Stimulated activated CD8-positive, alpha-beta memory T cell treated with anti-CD3 and anti-CD28 coated beads, Interleukin-15, amount 100 ng/mL, for 48 hours (primary cell): ENCODE measurements at regions not wholly inside any gene's neighbourhood (a gene's known extent, or its start where the extent isn't known, plus 50 kb on each side); places are given as distances from the start of the nearest gene placed in this dataset.

Experiments
- DNase-seq, 2 donors: peaks; one replicate each; pipeline ENCODE4 v3.0.0-alpha.2; 2020; ENCODE audit warnings: low read depth in 2 of 2

DNA sequence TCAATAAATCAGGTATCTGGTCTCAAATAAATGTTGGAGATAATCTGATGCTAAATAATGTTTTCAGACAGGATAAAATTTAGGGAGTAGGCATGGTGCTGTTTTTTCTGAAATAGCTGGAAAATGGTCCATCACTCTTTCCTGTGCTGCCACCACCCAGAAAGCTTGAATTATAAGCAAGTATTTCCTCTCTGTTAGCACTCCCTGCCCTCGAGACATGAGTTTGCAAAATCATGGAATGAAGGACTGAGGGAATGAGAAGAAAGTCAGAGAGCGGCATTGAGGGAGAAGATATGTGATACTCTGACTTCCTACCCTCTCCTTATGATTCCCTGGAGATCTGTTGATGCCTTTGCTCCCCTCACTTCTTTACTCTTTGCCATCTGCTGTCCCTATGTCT is 1095.7 kb downstream of the IGSF11 start:
- DNase-seq: no peak

DNA sequence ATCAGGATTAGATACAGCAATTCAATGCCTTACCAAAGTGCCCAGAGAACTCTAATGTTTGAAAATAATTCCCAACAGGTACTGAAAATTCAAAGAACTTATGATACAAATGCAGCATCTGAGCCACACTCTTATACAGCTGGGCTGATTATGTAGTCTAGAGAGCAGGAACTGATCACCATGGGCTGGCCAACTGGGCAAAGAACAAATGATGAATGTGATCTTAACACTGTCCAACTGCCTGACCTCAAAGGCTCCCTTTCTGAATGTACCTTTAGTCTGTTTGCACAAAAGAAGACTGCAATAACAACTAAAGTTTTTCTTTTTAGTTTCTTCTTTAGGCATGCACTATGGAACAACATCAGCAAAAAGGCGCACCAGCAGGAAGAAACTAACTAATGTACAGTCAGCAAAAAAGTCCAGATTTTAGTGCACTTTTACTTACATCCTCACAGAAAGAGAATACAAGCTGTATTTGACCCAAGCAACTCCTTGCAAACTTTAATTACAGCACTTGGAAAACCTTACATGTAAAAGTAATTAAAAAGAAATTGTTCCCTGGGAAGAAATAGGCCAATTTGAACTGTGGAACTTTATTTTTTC is 1095.1 kb downstream of the IGSF11 start:
- no peak for DNase-seq

DNA sequence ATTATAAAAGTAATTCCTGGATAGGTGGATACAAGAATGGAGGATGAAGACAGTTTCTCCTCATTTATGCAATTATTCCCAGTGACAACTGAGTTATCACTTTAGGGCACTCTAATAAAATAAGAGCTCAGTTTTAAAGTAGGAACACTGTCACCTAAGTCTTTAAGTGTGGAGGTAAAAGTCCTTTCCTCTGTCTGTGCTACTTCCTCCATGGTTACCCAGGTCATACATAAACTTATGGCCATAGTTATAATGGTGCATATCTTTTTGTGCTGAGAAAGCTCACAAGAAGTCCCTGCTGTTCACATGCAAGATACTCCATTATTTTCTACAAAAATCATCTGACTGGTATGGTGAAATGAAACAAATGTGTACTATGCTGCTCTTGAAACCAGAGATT is 1093.6 kb downstream of the IGSF11 start:
- DNase-seq: no peak

DNA sequence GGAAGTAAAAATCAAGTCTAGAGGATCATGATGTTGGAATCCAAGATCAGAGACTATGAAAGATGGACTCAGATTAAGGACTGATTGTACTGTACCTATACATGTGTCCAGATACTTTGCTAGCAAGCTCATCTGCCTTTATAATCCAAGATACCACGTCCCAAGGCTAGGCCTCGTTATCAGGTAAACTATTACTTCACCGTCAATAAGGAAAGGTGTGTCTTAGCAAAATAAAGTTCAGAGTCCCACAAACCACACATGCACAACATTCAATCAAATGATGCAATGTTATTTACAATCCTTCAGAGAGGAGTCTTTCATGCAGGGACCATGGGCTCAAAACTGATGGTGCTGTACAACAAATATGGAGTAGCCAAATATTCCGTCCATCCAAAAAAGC is 1092.9 kb downstream of the IGSF11 start:
- DNase-seq: no peak

DNA sequence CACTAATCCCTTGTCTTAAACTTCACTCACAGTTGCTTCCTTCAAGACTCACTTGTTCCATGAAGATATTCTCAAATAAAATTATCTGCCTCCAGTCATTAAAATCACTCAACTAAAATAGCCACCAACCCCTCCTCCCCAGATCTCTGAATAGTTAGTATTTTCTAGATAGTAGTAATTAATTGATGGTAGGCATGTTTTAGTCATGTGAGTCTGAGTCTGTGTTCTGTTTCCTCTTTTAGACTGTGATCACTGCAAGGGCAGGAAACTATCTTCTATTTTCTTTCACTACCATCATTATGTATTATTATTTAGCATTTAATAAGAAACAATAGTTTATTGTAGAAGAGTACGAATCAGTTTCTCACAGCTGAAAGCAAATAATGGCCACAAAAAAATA is 1080.5 kb downstream of the IGSF11 start:
- no peak for DNase-seq

DNA sequence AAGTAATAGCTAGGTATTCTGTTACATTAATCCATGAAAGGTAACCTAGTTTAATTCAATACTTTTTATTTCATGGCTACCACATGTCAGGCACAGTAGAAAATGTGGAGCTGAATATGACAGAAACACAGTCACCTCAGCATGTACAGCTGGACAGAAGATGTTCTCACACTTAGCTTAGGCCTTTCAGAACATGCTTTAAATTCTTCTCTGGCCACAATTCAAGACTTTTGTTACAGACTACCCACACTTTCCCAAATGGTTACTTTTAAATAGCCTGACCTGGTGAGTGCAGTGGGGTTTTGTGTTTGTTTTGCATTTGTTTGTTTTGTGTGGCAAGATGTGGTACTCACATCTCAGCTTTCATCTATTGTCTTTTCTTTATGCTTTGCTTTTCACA is 1079.5 kb downstream of the IGSF11 start:
- no peak for DNase-seq

DNA sequence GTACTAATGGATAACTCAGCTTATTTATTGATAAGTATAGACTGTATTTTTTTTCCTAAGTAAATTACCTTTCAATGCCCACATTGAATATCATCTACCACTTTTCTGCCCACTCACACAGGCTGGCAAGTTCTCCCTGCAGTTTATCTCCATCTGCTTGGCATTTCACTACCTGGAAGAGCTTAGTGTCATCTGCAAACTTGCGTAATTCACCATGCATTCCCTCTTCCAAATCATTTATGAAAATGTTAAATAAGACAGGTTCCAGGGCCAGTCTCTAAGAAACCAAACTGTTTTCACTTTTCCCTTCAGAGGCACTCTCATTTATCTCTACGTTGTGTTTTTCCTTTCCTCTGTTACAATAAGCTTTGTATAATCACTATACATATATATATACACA is 1076.6 kb downstream of the IGSF11 start:
- no peak for DNase-seq

DNA sequence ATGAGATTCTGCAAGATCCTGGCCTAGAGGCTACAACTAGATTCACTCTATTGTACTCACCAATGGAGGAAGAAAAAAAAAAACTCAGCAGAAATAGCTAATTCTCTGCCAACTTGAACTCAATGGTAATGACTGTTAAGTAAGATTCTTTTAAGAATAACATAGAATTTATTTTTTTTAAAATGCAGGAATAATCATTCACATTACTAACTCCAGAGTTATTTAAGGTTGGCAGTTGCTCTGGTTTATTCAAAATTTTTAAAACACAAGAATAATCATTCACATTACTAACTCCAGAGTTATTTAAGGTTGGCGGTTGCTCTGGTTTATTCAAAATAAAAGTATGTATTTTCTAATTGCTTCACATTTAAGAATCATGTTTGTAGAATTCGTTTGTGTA is 1071.9 kb downstream of the IGSF11 start:
- no peak for DNase-seq

DNA sequence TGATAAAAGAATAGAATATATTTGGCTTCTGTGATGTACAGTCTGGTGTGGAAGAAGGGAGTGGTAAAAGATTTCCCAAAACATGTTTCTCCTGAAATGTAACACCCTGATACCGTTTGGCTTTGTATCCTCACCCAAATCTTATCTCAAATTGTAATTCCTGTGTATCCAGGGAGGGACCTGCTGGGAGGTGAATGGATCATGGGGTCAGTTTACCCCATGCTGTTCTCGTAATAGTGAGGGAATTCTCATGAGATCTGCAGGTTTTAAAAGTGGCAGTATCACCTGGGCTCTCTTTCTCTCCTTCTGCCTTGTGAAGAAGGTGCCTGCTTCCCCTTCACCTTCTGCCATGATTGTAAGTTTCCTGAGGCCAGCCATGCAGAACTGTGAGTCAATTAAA is 1070.8 kb downstream of the IGSF11 start:
- DNase-seq: no peak

DNA sequence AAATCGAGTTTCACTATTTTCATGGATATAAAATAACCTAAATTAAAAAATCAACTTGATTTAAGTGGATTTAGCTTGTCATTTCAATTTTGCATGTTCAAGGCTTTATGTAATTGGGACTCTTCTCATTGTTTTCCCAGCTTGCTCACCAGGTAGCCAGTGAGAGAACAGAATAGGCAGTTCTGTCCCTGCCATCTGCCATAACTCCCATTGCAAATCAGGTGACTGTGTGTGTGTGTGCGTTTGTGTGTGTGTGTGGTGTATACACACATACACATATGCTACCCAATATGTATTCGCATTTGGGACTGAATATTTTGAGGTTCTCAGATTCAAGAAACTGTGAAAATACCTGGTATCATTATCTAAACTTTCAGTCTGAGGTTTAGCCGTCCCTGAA is 1069.8 kb downstream of the IGSF11 start:
- DNase-seq: no peak

DNA sequence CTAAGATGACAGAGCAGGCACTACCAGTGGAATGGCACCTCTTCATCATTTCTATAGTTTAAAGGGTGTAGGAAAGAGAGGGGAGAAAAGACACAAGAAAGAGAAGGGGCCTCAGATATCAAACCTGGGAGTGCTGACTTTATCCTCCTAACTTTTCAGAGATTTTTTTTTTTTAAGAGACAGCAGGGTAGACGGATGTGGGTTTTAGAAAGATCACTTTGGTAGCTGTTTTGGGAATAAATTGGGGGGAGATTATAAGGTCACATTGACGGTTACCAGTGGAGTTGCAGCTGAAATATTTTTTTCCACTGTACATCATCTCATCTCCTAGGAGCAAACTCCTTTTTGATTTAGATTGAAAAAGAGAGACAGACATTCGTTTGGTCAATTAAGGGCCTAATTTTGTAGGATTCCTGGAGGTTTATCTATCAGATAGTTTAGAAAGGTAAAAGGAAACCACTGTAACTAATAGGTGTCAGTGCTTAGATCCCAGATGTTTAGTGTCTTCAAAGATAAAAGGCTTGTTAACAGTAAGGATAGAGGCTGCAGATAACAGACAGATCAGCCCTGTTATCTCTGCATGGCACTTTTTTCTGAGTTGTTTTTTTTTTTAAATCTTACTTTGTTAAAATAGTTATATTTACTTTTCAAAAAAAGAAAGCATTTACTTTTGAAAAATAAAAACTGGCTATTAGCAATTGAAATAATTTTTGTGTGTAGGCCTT is 1057.0 kb downstream of the IGSF11 start:
- DNase-seq: no peak

DNA sequence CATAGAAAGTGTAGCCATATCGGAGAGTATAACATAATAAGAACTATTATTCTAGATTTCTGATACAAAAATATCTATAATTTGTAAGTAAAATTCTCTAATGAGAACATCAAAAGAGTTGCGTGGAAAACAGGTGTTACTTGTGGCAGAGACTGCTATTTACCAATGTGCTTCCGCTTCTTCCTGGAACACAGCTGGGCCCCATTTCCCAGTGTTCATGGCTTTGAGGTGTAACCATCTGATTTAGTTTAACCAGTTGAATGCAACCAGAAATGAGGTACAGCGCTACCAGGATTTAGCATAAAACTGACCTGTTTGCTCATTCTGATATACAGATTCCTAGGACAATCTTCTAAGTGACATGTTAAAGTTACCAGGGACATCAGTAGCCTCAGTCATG is 1055.2 kb downstream of the IGSF11 start:
- no peak for DNase-seq

DNA sequence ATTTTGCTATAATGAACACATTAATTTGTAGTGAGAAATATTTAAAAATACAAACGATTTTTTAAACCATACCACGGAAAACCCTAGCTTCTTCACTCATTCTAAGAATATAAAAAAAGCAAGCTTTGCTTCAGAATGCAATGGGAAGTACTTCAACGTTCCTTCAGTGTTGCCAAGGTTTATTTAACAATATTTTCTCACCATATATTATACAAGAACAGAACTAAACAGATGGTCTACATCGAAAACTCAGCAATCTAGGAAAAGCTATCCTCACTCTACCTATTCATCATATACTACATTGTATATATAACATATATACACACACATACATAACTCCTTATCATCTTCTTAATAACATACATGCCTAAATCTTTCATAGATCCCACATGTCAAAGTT is 1047.4 kb downstream of the IGSF11 start:
- no peak for DNase-seq

DNA sequence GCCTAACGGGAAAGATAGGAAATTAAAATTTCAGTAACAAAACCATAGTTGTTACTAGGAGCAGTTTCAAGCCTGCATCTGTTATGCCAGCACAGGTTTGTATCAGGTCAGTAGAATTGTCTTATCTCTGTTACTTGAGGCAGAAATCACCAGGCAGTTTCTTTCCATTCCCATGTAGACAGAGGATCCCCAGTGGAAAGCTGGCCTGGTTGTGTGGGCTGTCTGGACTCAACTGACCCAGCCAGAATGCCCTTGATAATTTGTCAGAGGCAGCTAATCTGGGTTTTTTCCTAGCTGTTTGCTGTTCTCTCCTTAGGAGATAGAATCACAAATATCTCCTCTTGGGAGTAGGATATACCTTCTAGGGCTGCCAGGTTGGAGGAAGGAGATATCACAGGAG is 1044.7 kb downstream of the IGSF11 start:
- DNase-seq: no peak

DNA sequence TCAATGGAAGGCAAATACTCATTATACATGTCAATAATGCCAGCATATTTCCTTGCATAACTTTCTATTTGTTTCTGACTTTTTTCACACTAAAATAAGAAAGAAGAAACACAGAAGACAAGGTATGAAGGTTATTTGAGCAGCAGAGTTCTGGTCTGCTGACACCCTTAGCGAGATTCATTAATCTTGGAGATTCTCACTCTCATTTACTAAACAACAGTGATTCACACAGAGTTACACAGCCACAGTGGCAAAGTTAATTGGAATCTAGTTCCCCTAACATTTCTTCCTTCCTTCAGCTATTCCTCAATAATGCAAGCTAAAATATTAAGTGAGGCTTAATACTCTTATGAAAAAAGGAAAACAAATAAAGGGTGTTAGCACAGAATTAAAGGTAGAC is 1044.0 kb downstream of the IGSF11 start:
- no peak for DNase-seq

DNA sequence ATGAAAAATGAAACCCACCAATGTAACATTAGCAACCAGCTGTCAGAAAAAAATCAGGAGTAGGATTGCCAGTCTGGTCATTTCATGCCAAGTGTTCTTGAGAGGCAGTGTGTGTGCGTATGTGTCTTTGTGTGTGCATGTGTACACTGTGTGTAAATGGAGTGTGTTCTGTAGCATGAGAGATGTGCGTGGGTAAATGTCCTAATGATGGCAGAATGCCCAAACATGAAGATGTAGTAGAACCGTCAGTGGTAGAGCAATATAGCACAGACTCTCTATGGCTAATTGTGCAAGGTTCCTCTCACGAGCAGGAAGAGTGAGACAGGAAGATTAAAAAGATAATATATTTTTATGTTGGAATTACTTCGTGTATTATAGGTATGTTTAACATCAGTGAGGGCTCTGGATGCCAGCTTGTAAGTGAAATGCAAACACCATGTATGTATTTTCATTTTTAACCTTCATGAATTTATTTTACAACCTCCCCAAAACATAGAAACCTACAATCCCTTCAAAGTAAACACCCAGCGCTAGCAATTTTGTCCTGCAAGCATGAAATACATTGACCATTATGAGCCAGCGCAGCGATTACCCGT is 1038.7 kb downstream of the IGSF11 start:
- DNase-seq: no peak

DNA sequence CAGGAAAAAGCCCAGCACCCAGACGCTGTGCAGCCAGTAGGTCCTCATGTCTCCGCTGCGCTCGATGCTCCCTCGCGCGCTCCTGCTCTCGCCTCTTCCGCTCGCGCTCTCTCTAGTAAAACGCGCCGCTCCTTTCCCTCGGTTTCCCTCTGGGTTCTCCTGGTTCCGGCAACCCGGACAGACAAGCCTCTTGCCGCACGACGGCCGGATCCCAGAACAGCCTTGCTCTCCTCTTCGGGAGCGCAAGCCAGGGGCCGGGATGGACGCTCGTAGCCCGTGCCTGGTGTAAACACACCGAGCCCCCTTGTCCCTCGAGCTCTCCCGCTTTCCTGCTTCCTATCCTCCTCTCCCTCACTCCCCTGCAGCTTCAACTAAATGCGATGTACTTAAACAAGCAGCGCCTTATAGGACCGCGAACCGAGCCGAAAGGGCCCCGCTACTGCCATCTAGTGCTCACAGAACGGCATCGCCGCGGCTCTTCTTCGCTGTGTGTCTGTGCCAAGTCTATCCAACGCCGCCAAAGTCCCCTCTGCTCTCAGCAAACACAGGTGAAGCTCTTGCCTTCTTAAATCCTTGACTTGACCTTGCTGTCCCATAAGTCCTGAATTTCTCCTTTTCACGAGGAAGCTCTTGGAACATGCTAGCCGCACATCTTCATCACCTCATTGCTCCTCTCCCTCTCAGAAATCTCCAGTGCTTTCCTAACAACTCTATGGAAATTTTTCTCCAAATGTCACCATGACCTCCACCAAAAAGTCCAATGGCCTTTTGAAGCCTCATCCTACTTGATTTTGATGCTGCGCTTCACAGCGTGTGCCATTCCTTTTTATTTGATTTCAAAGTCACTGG is 1037.2 kb downstream of the IGSF11 start:
- peak; percentile 16 to 27 for DNase-seq

DNA sequence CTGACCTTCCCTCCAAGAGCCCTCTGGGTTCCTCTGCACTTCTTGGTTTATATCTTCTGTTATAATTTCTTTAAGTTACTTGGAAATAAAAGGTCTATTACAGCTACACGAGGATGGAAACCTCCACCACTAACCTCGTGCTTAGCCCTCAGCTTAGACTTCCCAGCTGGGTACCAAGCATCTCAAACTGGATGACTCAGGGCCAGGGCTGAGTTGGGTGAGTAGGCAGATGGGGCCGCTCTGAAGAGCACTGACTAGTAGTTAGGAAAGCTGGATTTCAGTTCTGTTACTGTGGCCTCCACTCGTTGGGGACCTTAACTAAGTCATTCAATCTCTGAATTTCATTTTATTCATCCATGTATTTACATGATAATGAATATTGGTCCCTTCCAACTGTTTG is 1036.6 kb downstream of the IGSF11 start:
- DNase-seq: no peak

DNA sequence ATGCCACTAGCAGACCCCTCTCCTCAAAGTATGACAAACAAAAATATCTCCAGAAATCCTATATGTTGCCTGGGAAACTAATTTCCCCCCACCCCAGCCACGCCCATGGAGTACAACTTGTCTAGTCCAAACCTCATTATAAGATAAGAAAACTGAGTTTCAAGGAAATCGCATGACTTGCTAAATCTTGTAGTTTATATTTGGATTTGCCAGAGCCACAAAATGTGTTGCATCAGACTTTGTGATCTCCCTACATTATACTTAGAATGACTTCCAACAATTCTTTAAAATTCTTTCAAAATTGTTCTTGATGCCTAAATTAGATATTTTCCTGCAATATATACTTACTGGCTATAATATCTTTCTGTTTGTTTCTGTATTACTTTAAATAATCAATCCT is 1034.4 kb downstream of the IGSF11 start:
- DNase-seq: no peak

DNA sequence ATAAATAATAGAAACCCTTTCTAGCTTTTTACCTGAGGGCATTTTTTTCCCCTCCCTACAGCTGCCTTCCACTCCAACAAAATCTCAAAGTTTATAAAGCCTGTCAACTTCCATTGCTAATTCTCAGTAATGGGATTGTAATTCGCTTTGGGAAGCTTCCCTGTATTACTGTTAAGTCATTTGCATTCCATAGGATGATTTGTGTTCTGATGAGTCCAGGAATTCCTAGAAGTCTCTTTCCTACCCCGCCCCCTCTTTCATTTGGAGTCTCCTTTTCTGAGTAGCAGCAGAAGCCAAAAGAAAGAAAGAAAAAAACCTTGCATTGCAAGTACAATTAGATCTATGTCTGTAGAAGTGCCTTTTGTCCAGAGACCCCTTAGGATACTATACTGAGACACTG is 1033.3 kb downstream of the IGSF11 start:
- no peak for DNase-seq

DNA sequence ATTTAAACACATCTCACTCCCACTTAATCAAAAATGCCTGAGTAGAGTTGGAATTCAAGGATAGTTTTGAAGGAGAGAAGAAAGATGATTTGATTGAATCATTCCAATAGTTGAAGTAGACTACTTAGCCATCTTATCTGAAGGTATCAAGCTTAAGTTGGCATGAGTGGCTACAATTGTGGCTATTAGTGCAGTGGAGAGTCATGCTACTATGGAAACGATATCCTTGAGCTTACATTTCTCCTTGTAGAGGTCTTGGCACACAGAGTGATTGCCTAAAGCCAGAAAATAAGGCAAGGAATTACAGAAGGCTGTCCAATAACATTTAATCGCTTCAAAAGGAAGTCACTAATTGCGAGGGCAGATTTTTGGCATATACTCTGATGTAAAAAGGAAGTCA is 1022.7 kb downstream of the IGSF11 start:
- DNase-seq: no peak

DNA sequence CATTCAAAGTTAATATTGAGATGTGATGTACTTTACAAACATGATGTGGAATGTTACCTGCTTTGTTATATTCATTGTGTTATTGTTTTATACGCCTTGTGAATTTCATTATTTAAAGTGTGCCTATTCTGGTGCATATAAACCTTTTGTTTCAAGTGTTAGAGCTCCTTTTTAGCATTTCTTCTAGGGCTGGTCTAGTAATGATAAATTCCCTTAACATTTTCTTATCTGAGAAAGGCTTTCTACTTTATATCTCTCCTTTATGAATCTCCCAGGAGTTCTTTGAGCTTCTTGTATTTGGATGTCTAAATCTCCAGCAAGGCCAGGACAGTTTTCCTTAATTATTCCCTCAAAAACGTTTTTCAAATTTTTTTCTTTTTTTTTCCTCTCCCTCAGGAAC is 1005.6 kb downstream of the IGSF11 start:
- DNase-seq: no peak

DNA sequence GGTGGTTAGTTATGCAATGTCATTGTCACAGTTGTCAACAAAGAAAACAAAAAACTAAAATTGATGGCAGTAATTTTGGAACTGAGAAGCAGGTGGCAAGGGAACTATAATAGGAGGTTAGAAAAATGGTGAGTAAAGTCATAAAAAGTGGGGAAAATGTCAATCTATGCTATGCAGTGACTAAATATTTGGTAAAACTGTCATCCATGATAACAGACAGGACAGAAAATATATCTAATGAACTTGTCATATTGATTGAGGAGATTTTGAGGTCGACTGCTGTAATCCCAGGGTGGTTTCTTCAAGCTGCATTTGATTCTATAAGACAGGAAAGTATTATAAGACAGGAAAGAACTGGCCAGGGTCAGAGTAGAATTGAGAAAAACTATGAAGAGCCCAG is 998.4 kb downstream of the IGSF11 start:
- DNase-seq: no peak
